GM06990 (cell line): ENCODE measurements at regions not wholly inside any gene's neighbourhood (a gene's known extent, or its start where the extent isn't known, plus 50 kb on each side); places are given as distances from the start of the nearest gene placed in this dataset.
"Not testable (repeated sequence)": the region's sequence is repeated elsewhere in the genome, so short reads cannot be mapped to it uniquely, and the experiment has no call there.

Experiments used
- DNase-seq: peaks from one replicate; pipeline ENCODE4 v3.0.0-alpha.2; 2011; ENCODE audit not compliant: insufficient read length; ENCODE audit errors: extremely low read depth
- H3K27me3 ChIP-seq: replicated peaks from 2 replicates; pipeline ENCODE4 v1.6.0; 2011; ENCODE audit warnings: low read length; ENCODE audit not compliant: control insufficient read depth, insufficient read depth
- H3K36me3 ChIP-seq: 2 replicates; pipeline ENCODE4 v1.5.1; 2011; ENCODE audit warnings: low read length; ENCODE audit not compliant: control insufficient read depth, insufficient read depth
- H3K4me3 ChIP-seq: replicated peaks from 2 replicates; pipeline ENCODE4 v1.5.1; 2011; ENCODE audit warnings: low read depth, mild to moderate bottlenecking, control low read depth, low read length
- CTCF ChIP-seq: IDR thresholded peaks from 2 replicates; pipeline ENCODE4 v1.5.1; 2011; ENCODE audit warnings: low read length, control low read depth, mild to moderate bottlenecking, inconsistent platforms; ENCODE audit not compliant: insufficient read depth, poor library complexity, severe bottlenecking

- Histone ChIP-seq H3K27me3 (no peaks in the 10 kb centered on the region), H3K36me3 (no peaks in the 10 kb centered on the region), H3K4me3 (no peak overlapping the region)
- no peak for TF ChIP-seq CTCF
- DNase-seq, result no peak
These were observed 896.5 kb downstream of the SORCS1 start for GRCh38 chr10:106268000-106268399.

GRCh38 chr10:106267591-106267990 lies 896.9 kb downstream of the SORCS1 start:
- H3K36me3 ChIP-seq, result no peaks in the 10 kb centered on the region
- H3K4me3 ChIP-seq, result no peak overlapping the region
- DNase-seq, result no peak
- H3K27me3 ChIP-seq, result no peaks in the 10 kb centered on the region
- TF ChIP-seq CTCF, result no peak

GRCh38 chr10:106257432-106257831 lies 907.1 kb downstream of the SORCS1 start:
- not testable (repeated sequence) for H3K36me3 ChIP-seq, H3K4me3 ChIP-seq, H3K27me3 ChIP-seq, DNase-seq

- Histone ChIP-seq H3K4me3 (no peak overlapping the region), H3K36me3 (no peaks in the 10 kb centered on the region), H3K27me3 (no peaks in the 10 kb centered on the region)
- no peak for TF ChIP-seq CTCF
- DNase-seq, result no peak
These were observed 909.3 kb downstream of the SORCS1 start for GRCh38 chr10:106255111-106255678.

GRCh38 chr10:106254071-106254470 lies 910.4 kb downstream of the SORCS1 start:
- no peaks in the 10 kb centered on the region for H3K36me3 ChIP-seq
- H3K27me3 ChIP-seq, result no peaks in the 10 kb centered on the region
- no peak overlapping the region for H3K4me3 ChIP-seq
- TF ChIP-seq CTCF, result no peak
- DNase-seq, result no peak

- TF ChIP-seq CTCF, result no peak
- Histone ChIP-seq H3K27me3 (no peaks in the 10 kb centered on the region), H3K4me3 (no peak overlapping the region), H3K36me3 (no peaks in the 10 kb centered on the region)
- DNase-seq, result no peak
These were observed 912.0 kb downstream of the SORCS1 start for GRCh38 chr10:106252541-106252940.
